Lower lobe of right lung (tissue), 2 donors: ENCODE measurements at regions not wholly inside any gene's neighbourhood (a gene's known extent, or its start where the extent isn't known, plus 50 kb on each side); places are given as distances from the start of the nearest gene placed in this dataset.

Source experiments
- ATAC-seq, 2 donors: fragments of 200-7000 bp; cut with Tn5 transposase; one replicate each; pipeline ENCODE4 v1.9.1; 2020 to 2022; ENCODE audit warnings: mild to moderate bottlenecking in 2 of 2, moderate library complexity in 2 of 2
- DNase-seq: peaks from one replicate; pipeline ENCODE4 v3.0.0-alpha.2; 2020
- H3K27ac ChIP-seq: fragments of 200-600 bp; one replicate; pipeline ENCODE4 v1.8.0; 2022
- H3K27me3 ChIP-seq: fragments of 200-600 bp; one replicate; pipeline ENCODE4 v1.8.0; 2022; ENCODE audit warnings: low read depth
- H3K36me3 ChIP-seq: fragments of 200-600 bp; one replicate; pipeline ENCODE4 v1.8.0; 2022; ENCODE audit warnings: mild to moderate bottlenecking
- H3K4me1 ChIP-seq: fragments of 200-600 bp; one replicate; pipeline ENCODE4 v1.8.0; 2022
- H3K4me3 ChIP-seq: fragments of 200-600 bp; one replicate; pipeline ENCODE4 v1.8.0; 2022; ENCODE audit warnings: mild to moderate bottlenecking
- H3K9me3 ChIP-seq: fragments of 200-600 bp; one replicate; pipeline ENCODE4 v1.8.0; 2022
- CTCF ChIP-seq: fragments of 200-600 bp; IDR thresholded peaks from one replicate; pipeline ENCODE4 v1.8.0; 2022; ENCODE audit warnings: antibody characterized with exemption, mild to moderate bottlenecking
- intact Hi-C: fragments of 100-400 bp; cut with DNase I; formaldehyde crosslinking; loops from one replicate; pipeline ENCODE4 v1.11.0; 2022
- donor health status: DM: no; HTN: yes; CAD: no; lungs with severe emphysema.

DNA sequence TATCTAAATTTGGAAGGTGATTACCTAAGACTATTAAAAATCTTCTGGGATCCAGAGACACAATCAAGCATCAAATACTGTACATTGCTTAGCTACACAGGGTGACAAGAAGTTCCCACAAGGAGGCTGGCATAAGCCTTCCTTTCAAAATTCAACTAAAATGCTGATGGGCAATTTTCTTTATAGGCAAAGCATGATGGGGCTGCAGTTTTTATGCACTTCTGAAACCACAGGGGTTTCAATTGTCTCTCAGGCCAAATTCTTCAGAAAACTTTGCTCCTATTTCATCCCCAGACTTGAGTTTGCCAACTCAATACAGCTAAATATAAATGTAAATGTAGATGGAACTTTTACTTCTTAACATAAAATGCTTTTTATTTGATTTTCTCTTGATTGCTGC is 241.6 kb downstream of the ZPLD1 start:
- Histone ChIP-seq H3K36me3 (no peaks in the 10 kb centered on the region), H3K27me3 (no peaks in the 10 kb centered on the region), H3K4me3 (no peak overlapping the region), H3K4me1 (peaks cover 7% of the 10 kb centered on the region), H3K27ac (no peak overlapping the region), H3K9me3 (no peaks in the 10 kb centered on the region)
- ATAC-seq: no peak
- TF ChIP-seq CTCF: no peak
- DNase-seq: no peak
- intact Hi-C loops: no loop called here

- H3K4me3 ChIP-seq: no peak overlapping the region
- no peaks in the 10 kb centered on the region for H3K9me3 ChIP-seq
- no peaks in the 10 kb centered on the region for H3K4me1 ChIP-seq
- intact Hi-C loops: no loop called here
- H3K36me3 ChIP-seq: no peaks in the 10 kb centered on the region
- ATAC-seq (no peak), DNase-seq (no peak)
- no peaks in the 10 kb centered on the region for H3K27me3 ChIP-seq
- H3K27ac ChIP-seq: no peak overlapping the region
- no peak for TF ChIP-seq CTCF
These were observed 247.9 kb downstream of the ZPLD1 start for GRCh38 chr3:102682741-102683140.

GRCh38 chr3:102686792-102687191 is 252.0 kb downstream of the ZPLD1 start:
- Histone ChIP-seq H3K36me3 (no peaks in the 10 kb centered on the region), H3K27me3 (no peaks in the 10 kb centered on the region), H3K9me3 (no peaks in the 10 kb centered on the region), H3K27ac (no peak overlapping the region), H3K4me3 (no peak overlapping the region), H3K4me1 (no peaks in the 10 kb centered on the region)
- TF ChIP-seq CTCF: no peak
- DNase-seq (no peak), ATAC-seq (no peak)
- intact Hi-C loops: no loop called here

GRCh38 chr3:102687851-102688555 is 253.2 kb downstream of the ZPLD1 start:
- Histone ChIP-seq H3K27me3 (no peaks in the 10 kb centered on the region), H3K4me3 (no peak overlapping the region), H3K36me3 (no peaks in the 10 kb centered on the region), H3K9me3 (no peaks in the 10 kb centered on the region), H3K27ac (no peak overlapping the region), H3K4me1 (no peaks in the 10 kb centered on the region)
- intact Hi-C loops: no loop called here
- DNase-seq (no peak), ATAC-seq (no peak)
- no peak for TF ChIP-seq CTCF

DNA sequence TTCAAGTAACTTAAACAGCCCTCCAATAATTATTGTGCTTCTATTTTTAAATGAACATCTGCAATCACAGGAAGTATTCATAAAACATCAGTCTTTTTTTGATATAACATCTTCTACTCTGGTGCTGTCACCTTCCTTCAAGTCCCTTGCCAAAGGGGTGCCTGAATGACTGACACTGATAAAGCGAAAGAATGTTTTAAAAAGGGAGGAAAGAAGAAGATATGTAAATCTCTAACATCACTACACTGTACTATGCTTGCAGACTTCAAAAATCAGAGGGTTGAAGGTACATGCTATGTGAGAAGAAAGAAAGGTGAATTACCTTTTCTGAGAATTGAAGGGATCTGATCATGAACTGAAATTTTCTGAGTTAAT is 253.7 kb downstream of the ZPLD1 start:
- Histone ChIP-seq H3K4me1 (no peaks in the 10 kb centered on the region), H3K9me3 (no peaks in the 10 kb centered on the region), H3K36me3 (no peaks in the 10 kb centered on the region), H3K4me3 (no peak overlapping the region), H3K27ac (no peak overlapping the region), H3K27me3 (no peaks in the 10 kb centered on the region)
- no peak for TF ChIP-seq CTCF
- ATAC-seq: no peak
- no peak for DNase-seq
- intact Hi-C loops: no loop called here

DNA sequence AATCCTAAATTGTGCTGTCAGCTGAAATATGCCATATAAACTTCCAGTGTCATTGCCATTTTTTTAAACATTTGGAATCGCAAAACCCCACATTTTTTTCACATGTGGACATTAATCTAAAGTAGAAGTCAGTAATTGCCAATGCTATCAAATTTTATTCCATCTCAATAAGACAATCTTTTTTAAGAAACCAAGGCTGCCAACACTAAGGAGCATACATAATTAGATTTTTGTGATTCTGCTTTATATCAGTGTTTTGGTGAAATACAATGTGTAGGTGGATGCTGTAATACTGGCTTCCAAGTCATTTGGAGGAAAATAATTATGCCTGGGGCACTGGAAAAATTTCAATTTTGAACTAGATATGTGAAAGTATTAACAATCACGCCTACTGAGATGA is 256.7 kb downstream of the ZPLD1 start:
- ATAC-seq (no peak), DNase-seq (no peak)
- TF ChIP-seq CTCF: no peak
- intact Hi-C loops: no loop called here
- Histone ChIP-seq H3K36me3 (no peaks in the 10 kb centered on the region), H3K27me3 (no peaks in the 10 kb centered on the region), H3K4me3 (no peak overlapping the region), H3K4me1 (no peaks in the 10 kb centered on the region), H3K27ac (no peak overlapping the region), H3K9me3 (no peaks in the 10 kb centered on the region)
